ENCODE measurements at regions not wholly inside any gene's neighbourhood (a gene's known extent, or its start where the extent isn't known, plus 50 kb on each side); places are given as distances from the start of the nearest gene placed in this dataset.

GRCh38 chr4:64774626-64775025 lies 365.4 kb upstream of the TECRL start:
- DNase-seq, result no peak
- WGBS, 2 donors (ENCODE audit: low coverage in 1 of 2), result 90 to 92% methylated on average over 3 of the region's 3 CpGs
- no peaks in the 10 kb centered on the region for H3K9me3 ChIP-seq
- in situ Hi-C loops (cut with MboI; ENCODE audit: low pct_ligation_motif_present in 1 of 4, low pct_unique_long_range_greater_than_20kb in 1 of 4, low sequenced_read_pairs in 3 of 4) (no loop called here), intact Hi-C loops (cut with DNase I; ENCODE audit: low total_unique reads) (no loop called here)
- peaks cover 0 to 9% (median 0%) of the 10 kb centered on the region in 4 donors for H3K4me1 ChIP-seq
- no peaks in the 10 kb centered on the region for H3K27me3 ChIP-seq
- H3K4me3 ChIP-seq, result no peak overlapping the region
- no peaks in the 10 kb centered on the region for H3K36me3 ChIP-seq
- H3K27ac ChIP-seq, result no peak overlapping the region
- TF ChIP-seq EP300 (IDR thresholded peaks at IDR 0.05; ENCODE audit: low read depth), result no peak

- no peak for DNase-seq
- TF ChIP-seq POLR2A (IDR thresholded peaks at IDR 0.05) (no peak), EP300 (IDR thresholded peaks at IDR 0.05; ENCODE audit: low read depth) (no peak)
- H3K9me3 ChIP-seq, result no peaks in the 10 kb centered on the region
- WGBS, 2 donors (ENCODE audit: low coverage in 1 of 2), result 79 to 86% methylated on average over 2 of the region's 2 CpGs
- in situ Hi-C loops (cut with MboI; ENCODE audit: low pct_ligation_motif_present in 1 of 4, low pct_unique_long_range_greater_than_20kb in 1 of 4, low sequenced_read_pairs in 3 of 4), result no loop called here
- no peak overlapping the region for H3K4me3 ChIP-seq
- intact Hi-C loops (cut with DNase I; ENCODE audit: low total_unique reads), result no loop called here
- H3K27me3 ChIP-seq, result no peaks in the 10 kb centered on the region
- H3K36me3 ChIP-seq, result no peaks in the 10 kb centered on the region
- no peak overlapping the region for H3K27ac ChIP-seq
- H3K4me1 ChIP-seq, result peaks cover 0 to 13% (median 0%) of the 10 kb centered on the region in 4 donors
Measured at GRCh38 chr4:64771149-64771548, 361.9 kb upstream of the TECRL start.

- Histone ChIP-seq H3K9me3 (no peaks in the 10 kb centered on the region), H3K27me3 (no peaks in the 10 kb centered on the region), H3K27ac (no peak overlapping the region), H3K36me3 (no peaks in the 10 kb centered on the region), H3K4me3 (no peak overlapping the region), H3K4me1 (peaks cover 0 to 13% (median 0%) of the 10 kb centered on the region in 4 donors)
- in situ Hi-C loops (cut with MboI; ENCODE audit: low pct_ligation_motif_present in 1 of 4, low pct_unique_long_range_greater_than_20kb in 1 of 4, low sequenced_read_pairs in 3 of 4) (no loop called here), intact Hi-C loops (cut with DNase I; ENCODE audit: low total_unique reads) (no loop called here)
- TF ChIP-seq EP300 (IDR thresholded peaks at IDR 0.05; ENCODE audit: low read depth) (no peak), CTCF (IDR thresholded peaks at IDR 0.05) (no peak), POLR2AphosphoS5 (IDR thresholded peaks at IDR 0.05) (no peak), POLR2A (IDR thresholded peaks at IDR 0.05) (no peak)
- 76 to 86% methylated on average over 2 of the region's 2 CpGs for WGBS, 2 donors (ENCODE audit: low coverage in 1 of 2)
- DNase-seq, result no peak
Measured at GRCh38 chr4:64767547-64767946, 358.3 kb upstream of the TECRL start.

GRCh38 chr4:64766565-64766964 lies 357.3 kb upstream of the TECRL start:
- TF ChIP-seq EP300 (IDR thresholded peaks at IDR 0.05; ENCODE audit: low read depth) (no peak), POLR2AphosphoS5 (IDR thresholded peaks at IDR 0.05) (no peak), CTCF (IDR thresholded peaks at IDR 0.05) (no peak), POLR2A (IDR thresholded peaks at IDR 0.05) (no peak)

GRCh38 chr4:64756016-64756415 lies 346.8 kb upstream of the TECRL start:
- no peaks in the 10 kb centered on the region for H3K4me1 ChIP-seq
- no peak overlapping the region for H3K4me3 ChIP-seq
- H3K36me3 ChIP-seq, result no peaks in the 10 kb centered on the region
- DNase-seq, result no peak
- in situ Hi-C loops (cut with MboI; ENCODE audit: low pct_ligation_motif_present in 1 of 4, low pct_unique_long_range_greater_than_20kb in 1 of 4, low sequenced_read_pairs in 3 of 4), result no loop called here
- TF ChIP-seq POLR2A (IDR thresholded peaks at IDR 0.05) (no peak), CTCF (IDR thresholded peaks at IDR 0.05) (no peak), POLR2AphosphoS5 (IDR thresholded peaks at IDR 0.05) (no peak), EP300 (IDR thresholded peaks at IDR 0.05; ENCODE audit: low read depth) (no peak)
- WGBS, 2 donors (ENCODE audit: low coverage in 1 of 2), result 19 to 44% methylated on average over 2 of the region's 2 CpGs
- intact Hi-C loops (cut with DNase I; ENCODE audit: low total_unique reads), result no loop called here
- no peak overlapping the region for H3K27ac ChIP-seq
- H3K27me3 ChIP-seq, result no peaks in the 10 kb centered on the region
- no peaks in the 10 kb centered on the region for H3K9me3 ChIP-seq

More at GRCh38 chr4:64766565-64766964, 357.3 kb upstream of the TECRL start:
- Histone ChIP-seq H3K4me3 (no peak overlapping the region), H3K9me3 (no peaks in the 10 kb centered on the region), H3K36me3 (no peaks in the 10 kb centered on the region), H3K27ac (no peak overlapping the region), H3K27me3 (no peaks in the 10 kb centered on the region), H3K4me1 (peaks cover 0 to 13% (median 0%) of the 10 kb centered on the region in 4 donors)
- in situ Hi-C loops (cut with MboI; ENCODE audit: low pct_ligation_motif_present in 1 of 4, low pct_unique_long_range_greater_than_20kb in 1 of 4, low sequenced_read_pairs in 3 of 4), result no loop called here
- intact Hi-C loops (cut with DNase I; ENCODE audit: low total_unique reads), result no loop called here
- WGBS, 2 donors (ENCODE audit: low coverage in 1 of 2), result 59 to 86% methylated on average over 1 of the region's 1 CpG
- no peak for DNase-seq

Data from transverse colon (tissue), 4 donors.